ENCODE measurements at regions not wholly inside any gene's neighbourhood (a gene's known extent, or its start where the extent isn't known, plus 50 kb on each side); places are given as distances from the start of the nearest gene placed in this dataset.

DNA sequence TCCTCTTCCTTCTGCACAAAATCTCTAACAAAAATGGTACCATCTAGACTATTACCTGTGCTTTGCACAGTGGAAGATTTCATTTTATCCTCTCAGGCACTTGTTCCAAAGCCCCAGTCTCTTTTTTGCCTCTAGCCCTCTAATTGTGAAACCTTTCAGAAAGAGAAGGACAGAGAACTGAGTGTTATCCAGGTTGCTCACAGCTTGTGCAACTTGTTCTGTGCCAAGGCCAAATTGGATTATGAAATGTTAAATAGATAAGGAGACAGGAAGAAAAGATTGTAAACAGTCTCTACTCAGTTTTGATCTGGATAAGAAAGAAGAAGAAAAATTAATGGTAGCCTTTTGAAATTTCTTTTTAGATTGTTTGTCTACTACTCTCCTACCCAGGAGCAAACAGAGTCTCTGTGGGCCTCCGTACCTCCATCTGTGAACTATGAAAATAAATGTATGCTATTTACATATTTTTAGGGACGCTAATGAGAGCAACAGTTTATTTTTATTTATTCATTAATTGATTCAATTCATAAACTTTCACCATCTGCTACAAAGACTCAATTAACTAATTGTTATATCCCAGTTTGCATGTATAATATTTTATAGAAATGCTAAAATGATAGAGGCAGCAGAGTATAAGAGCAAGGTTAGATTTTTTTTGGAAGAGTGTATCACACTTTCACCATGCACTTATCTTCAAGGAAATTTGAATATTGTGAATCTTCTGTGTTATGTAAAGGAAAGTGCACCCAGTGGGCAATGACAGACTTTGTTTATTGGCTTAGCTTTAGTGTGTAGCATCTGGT, 339.0 kb upstream of the ETAA1 start:
- no peak for DNase-seq (ENCODE audit: low spot score)
- TF ChIP-seq CTCF (IDR thresholded peaks at IDR 0.05; ENCODE audit: extremely low read depth, missing control alignments), result no peak

- TF ChIP-seq CTCF (IDR thresholded peaks at IDR 0.05; ENCODE audit: extremely low read depth, missing control alignments), result no peak
- no peak for DNase-seq (ENCODE audit: low spot score)
Measured at GRCh38 chr2:67065046-67065445, 332.1 kb upstream of the ETAA1 start.

DNA sequence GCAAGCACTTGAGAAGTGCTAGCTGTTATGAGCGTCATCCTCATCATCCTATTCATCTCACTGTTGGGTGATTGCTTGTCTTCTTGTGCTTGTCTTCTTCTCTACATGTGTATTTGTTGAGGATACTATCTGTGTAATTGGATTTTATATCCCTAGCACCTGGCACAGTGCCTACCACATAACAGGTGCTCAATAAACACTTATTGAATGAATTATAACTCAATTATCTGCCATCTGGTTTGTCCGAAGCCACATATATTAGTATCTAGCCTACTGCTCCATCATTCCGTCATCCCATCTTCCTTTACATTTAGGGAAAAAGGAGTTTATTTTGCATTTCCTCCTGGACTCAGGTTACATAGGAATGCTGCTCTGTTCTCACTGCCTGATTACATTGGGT, 330.4 kb upstream of the ETAA1 start:
- no peak for TF ChIP-seq CTCF (IDR thresholded peaks at IDR 0.05; ENCODE audit: extremely low read depth, missing control alignments)
- DNase-seq (ENCODE audit: low spot score), result no peak

DNA sequence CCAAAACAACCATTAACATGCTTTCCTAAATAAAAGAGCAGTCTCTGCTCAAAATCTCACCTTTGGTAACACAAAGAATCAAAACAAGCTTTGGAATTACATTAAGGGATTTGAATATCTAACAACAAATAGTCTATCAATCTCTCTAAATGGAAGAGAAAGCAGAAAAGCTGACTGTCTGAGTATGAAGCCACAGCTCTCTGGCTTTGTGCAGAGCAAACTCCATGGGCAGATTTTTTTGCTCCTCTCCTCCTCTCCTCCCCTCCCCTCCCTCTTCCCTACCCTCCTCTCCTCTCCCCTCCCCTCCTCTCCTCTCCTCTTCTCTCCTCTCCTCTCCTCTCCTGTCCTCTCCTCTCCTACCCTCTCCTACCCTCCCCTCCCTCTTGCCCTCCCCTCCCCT, 329.5 kb upstream of the ETAA1 start:
- TF ChIP-seq CTCF (IDR thresholded peaks at IDR 0.05; ENCODE audit: extremely low read depth, missing control alignments), result no peak
- DNase-seq (ENCODE audit: low spot score), result no peak

DNA sequence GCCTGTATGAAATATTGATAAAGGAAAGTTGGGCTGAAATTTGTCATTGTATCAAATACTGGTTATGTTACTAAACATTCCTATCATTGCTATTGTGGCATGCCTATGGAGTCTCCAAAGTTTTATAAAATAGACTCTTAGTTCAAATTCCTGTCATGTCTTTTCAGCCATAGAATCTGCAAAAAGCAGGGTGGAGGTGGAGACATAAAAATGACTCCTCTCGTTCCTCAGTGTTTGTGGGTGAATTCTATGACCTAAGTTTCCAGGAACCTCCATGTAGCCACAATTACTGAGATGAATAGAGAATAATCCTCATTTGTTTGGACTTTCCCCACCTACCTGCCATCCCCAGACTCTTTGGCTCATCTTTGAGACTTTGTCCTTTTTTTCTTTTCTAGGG, 326.3 kb upstream of the ETAA1 start:
- DNase-seq (ENCODE audit: low spot score), result no peak
- TF ChIP-seq CTCF (IDR thresholded peaks at IDR 0.05; ENCODE audit: extremely low read depth, missing control alignments), result no peak

GRCh38 chr2:67075056-67075455, 322.1 kb upstream of the ETAA1 start:
- no peak for TF ChIP-seq CTCF (IDR thresholded peaks at IDR 0.05; ENCODE audit: extremely low read depth, missing control alignments)

DNA sequence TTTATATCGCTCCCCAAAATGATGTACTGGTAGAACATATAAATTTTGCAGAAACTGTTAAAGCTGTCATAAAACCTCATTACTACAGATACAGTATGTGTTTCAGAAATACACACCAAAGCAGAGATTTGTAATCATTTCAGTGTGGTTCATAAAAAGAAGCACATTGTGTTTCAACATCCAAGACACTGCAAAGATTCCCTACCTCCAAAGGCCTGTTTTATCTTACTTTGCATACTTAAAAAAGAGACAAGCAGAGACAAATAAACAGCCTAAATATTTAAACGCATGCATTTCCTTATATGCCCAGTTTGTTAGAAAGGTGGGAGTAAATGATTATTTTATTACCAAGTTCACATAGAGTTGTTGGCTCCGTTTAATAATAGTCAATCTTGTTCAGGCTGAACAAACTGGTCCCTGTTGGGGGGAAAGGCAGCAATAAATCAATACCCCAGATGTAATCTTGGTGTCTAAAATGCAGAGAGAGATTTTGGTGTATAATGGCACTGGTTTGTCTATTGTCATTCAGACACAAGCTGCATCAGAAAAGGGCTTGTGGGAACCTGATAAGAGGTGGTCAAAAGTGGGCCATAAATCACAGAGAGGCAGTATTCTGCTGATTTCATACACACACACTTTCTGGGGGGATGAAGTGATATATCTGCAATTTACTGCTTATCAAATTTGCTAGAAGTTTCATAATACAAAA, 321.4 kb upstream of the ETAA1 start:
- TF ChIP-seq CTCF (IDR thresholded peaks at IDR 0.05; ENCODE audit: extremely low read depth, missing control alignments), result no peak
- no peak for DNase-seq (ENCODE audit: low spot score)

More at GRCh38 chr2:67075056-67075455, 322.1 kb upstream of the ETAA1 start:
- no peak for DNase-seq (ENCODE audit: low spot score)
